ENCODE measurements at regions not wholly inside any gene's neighbourhood (a gene's known extent, or its start where the extent isn't known, plus 50 kb on each side); places are given as distances from the start of the nearest gene placed in this dataset.
"Not testable (repeated sequence)": the region's sequence is repeated elsewhere in the genome, so short reads cannot be mapped to it uniquely, and the experiment has no call there.

- DNase-seq, result not testable (repeated sequence)
These were observed 91.0 kb upstream of the SATB1 start for GRCh38 chr3:18516170-18516569.

GRCh38 chr3:18513091-18513490 is 88.0 kb upstream of the SATB1 start:
- DNase-seq, result no peak

GRCh38 chr3:18512007-18512406 is 86.9 kb upstream of the SATB1 start:
- DNase-seq, result no peak

- no peak for DNase-seq
These were observed 85.8 kb upstream of the SATB1 start for GRCh38 chr3:18510947-18511346.

GRCh38 chr3:18507333-18507732 is 82.2 kb upstream of the SATB1 start:
- DNase-seq, result no peak

GRCh38 chr3:18505056-18505455 is 79.9 kb upstream of the SATB1 start:
- no peak for DNase-seq

GRCh38 chr3:18501679-18502343 is 76.7 kb upstream of the SATB1 start:
- DNase-seq, result no peak

- no peak for DNase-seq
These were observed 75.2 kb upstream of the SATB1 start for GRCh38 chr3:18500322-18500721.

- DNase-seq, result no peak
These were observed 74.2 kb upstream of the SATB1 start for GRCh38 chr3:18499301-18499700.

GRCh38 chr3:18494251-18494650 is 69.1 kb upstream of the SATB1 start:
- DNase-seq, result no peak

- no peak for DNase-seq
These were observed 64.8 kb upstream of the SATB1 start for GRCh38 chr3:18489939-18490338.

- DNase-seq, result no peak
These were observed 58.1 kb upstream of the SATB1 start for GRCh38 chr3:18483226-18483625.

GRCh38 chr3:18481946-18482548 is 56.9 kb upstream of the SATB1 start:
- no peak for DNase-seq

GRCh38 chr3:18477620-18478019 is 52.5 kb upstream of the SATB1 start:
- DNase-seq, result no peak

All from activated CD4-positive, CD25-positive, alpha-beta regulatory T cell treated with anti-CD3 and anti-CD28 coated beads, Interleukin-2, amount 50 U/mL, for 72 hours (primary cell).